K562 (cell line): ENCODE measurements at regions not wholly inside any gene's neighbourhood (a gene's known extent, or its start where the extent isn't known, plus 50 kb on each side); places are given as distances from the start of the nearest gene placed in this dataset.
A peak's percentile ranks its signal among the peaks of the same experiment; 100 is the strongest.

Source experiments
- ATAC-seq: fragments of 200-7000 bp; cut with Tn5 transposase; 3 replicates; pipeline ENCODE4 v1.9.1; 2020; ENCODE audit warnings: moderate library complexity
- BruUV-seq: library from RNA; stranded (reverse); fragments of 400-500 nt; replicated peaks from 2 replicates; lab custom pipeline; 2021; lab: Mats Ljungman, UMichigan
- CTCF ChIA-PET: fragments of 300-600 bp; formaldehyde crosslinking; extraction: SDS; loops from one replicate; lab custom pipeline; 2021; ENCODE audit warnings: low intra/inter-chr PET ratio; lab: Yijun Ruan, JAX
- POLR2A ChIA-PET: fragments of 300-600, 350-650 bp; sonication (Branson Sonifier 250); formaldehyde crosslinking; extraction: SDS; loops from one replicate; lab custom pipeline; 2021; ENCODE audit warnings: antibody characterized with exemption, inconsistent platforms; lab: Yijun Ruan, JAX
- DNase-seq, 4 experiments: peaks; one replicate each; pipeline versions ENCODE4 v3.0.0 to v3.0.0-alpha.2; 2011 to 2018; ENCODE audit warnings: low spot score in 3 of 4, mixed read lengths in 3 of 4; ENCODE audit errors: extremely low read depth in 1 of 4
- FAIRE-seq: peaks from 2 replicates; lab custom pipeline; 2011; peaks lifted over from hg19 to GRCh38; lab: Jason Lieb, UNC
- H2AFZ ChIP-seq: 2 replicates; pipeline ENCODE4 v1.6.0; 2011; ENCODE audit warnings: low read depth, low read length, control low read depth, inconsistent platforms
- H3K27ac ChIP-seq: fragments of 200-600 bp; 3 replicates; pipeline ENCODE4 v1.8.0; 2011; ENCODE audit warnings: low read depth, mild to moderate bottlenecking, control low read depth, inconsistent platforms, low read length, moderate library complexity, mixed read lengths; ENCODE audit errors: extremely low read depth
- H3K27me3 ChIP-seq, 2 experiments: fragments of 300-600 bp in 1 of 2; 2 replicates in 1 of 2; 3 replicates in 1 of 2; pipeline versions ENCODE4 v1.6.0 to v1.8.0; 2011; ENCODE audit warnings: inconsistent platforms in 2 of 2, low read length in 2 of 2, mild to moderate bottlenecking in 1 of 2, mixed read lengths in 1 of 2, moderate library complexity in 1 of 2; ENCODE audit not compliant: control insufficient read depth in 2 of 2, insufficient read depth in 2 of 2
- H3K36me3 ChIP-seq: fragments of 300-600 bp; 3 replicates; pipeline ENCODE4 v1.8.0; 2011; ENCODE audit warnings: mild to moderate bottlenecking, low read length, inconsistent platforms; ENCODE audit not compliant: control insufficient read depth, insufficient read depth
- H3K4me1 ChIP-seq, 2 experiments: fragments of 200-600 bp in 1 of 2; replicated peaks in 1 of 2; 2 replicates in 1 of 2; 3 replicates in 1 of 2; pipeline versions ENCODE4 v1.5.1 to v1.8.0; 2011; ENCODE audit warnings: inconsistent platforms in 2 of 2, low read length in 2 of 2, mild to moderate bottlenecking in 1 of 2, mixed read lengths in 1 of 2, moderate library complexity in 1 of 2; ENCODE audit not compliant: control insufficient read depth in 2 of 2, insufficient read depth in 2 of 2
- H3K4me2 ChIP-seq: 2 replicates; pipeline ENCODE4 v1.6.1; 2011; ENCODE audit warnings: low read length, control low read depth, inconsistent platforms, mixed read lengths; ENCODE audit not compliant: insufficient read depth
- H3K4me3 ChIP-seq: fragments of 200-600 bp; sonication (generic), shearing (Covaris generic); 2 replicates; pipeline ENCODE4 v1.5.1; 2016; ENCODE audit warnings: control low read depth, inconsistent platforms
- H3K79me2 ChIP-seq: fragments of 200-600 bp; 3 replicates; pipeline ENCODE4 v1.8.0; 2011; ENCODE audit warnings: low read length, inconsistent platforms; ENCODE audit not compliant: control insufficient read depth, insufficient read depth
- H3K9ac ChIP-seq, 2 experiments: 2 replicates each; pipeline versions ENCODE4 v1.6.0 to v1.6.1; 2011; ENCODE audit warnings: low read depth in 2 of 2, low read length in 2 of 2, control low read depth in 1 of 2, inconsistent platforms in 1 of 2, mild to moderate bottlenecking in 1 of 2, mixed read lengths in 1 of 2; ENCODE audit not compliant: insufficient read depth in 1 of 2
- H3K9me1 ChIP-seq: one replicate; pipeline ENCODE4 v1.6.0; 2011; ENCODE audit warnings: inconsistent platforms, mild to moderate bottlenecking, low read length, moderate library complexity; ENCODE audit not compliant: control insufficient read depth, insufficient read depth
- H3K9me3 ChIP-seq: replicated peaks from 2 replicates; pipeline ENCODE4 v1.5.1; 2011; ENCODE audit warnings: low read depth, low read length, inconsistent platforms; ENCODE audit not compliant: control insufficient read depth, insufficient read depth
- H4K20me1 ChIP-seq: replicated peaks from 2 replicates; pipeline ENCODE4 v1.6.1; 2011; ENCODE audit warnings: low read length, inconsistent platforms, mixed read lengths; ENCODE audit not compliant: control insufficient read depth, insufficient read depth
- C11orf30 ChIP-seq: fragments of 450-650 bp; IDR thresholded peaks from 2 replicates; pipeline ENCODE4 v1.6.1; 2016; ENCODE audit warnings: low read depth, mild to moderate bottlenecking
- CHD4 ChIP-seq: fragments of 200-600 bp; sonication (generic); IDR thresholded peaks from 3 replicates; pipeline ENCODE4 v1.6.1; 2012; ENCODE audit warnings: low read depth, mild to moderate bottlenecking, mixed read lengths, low read length, inconsistent platforms; ENCODE audit not compliant: insufficient read depth, insufficient replicate concordance, poor library complexity, severe bottlenecking
- ELK3 ChIP-seq: fragments of 450-650 bp; formaldehyde crosslinking; IDR thresholded peaks from 2 replicates; pipeline ENCODE4 v1.4.0; 2020; ENCODE audit warnings: mild to moderate bottlenecking
- HDGF ChIP-seq: fragments of 450-650 bp; IDR thresholded peaks from 2 replicates; pipeline ENCODE4 v1.6.1; 2016
- HMBOX1 ChIP-seq: sonication (generic); IDR thresholded peaks from 2 replicates; pipeline ENCODE4 v1.6.1; 2016
- MAFF ChIP-seq: IDR thresholded peaks from 2 replicates; pipeline ENCODE4 v1.6.1; 2012; ENCODE audit warnings: low read length, improper control_type of control experiment
- MAFG ChIP-seq: fragments of 450-650 bp; conservative IDR thresholded peaks from 2 replicates; pipeline ENCODE4 v1.6.1; 2016; ENCODE audit warnings: missing genetic modification characterization, missing compliant biosample characterization
- NCOA2 ChIP-seq, 2 experiments: fragments of 450-650 bp; IDR thresholded peaks; 2 replicates each; pipeline ENCODE4 v1.6.1; 2018; ENCODE audit warnings: mild to moderate bottlenecking in 2 of 2, moderate library complexity in 1 of 2; ENCODE audit not compliant: partially characterized antibody in 2 of 2
- NELFE ChIP-seq: IDR thresholded peaks from 2 replicates; pipeline ENCODE4 v1.6.1; 2011; ENCODE audit warnings: mild to moderate bottlenecking; ENCODE audit not compliant: insufficient read depth, insufficient read length
- PPARD ChIP-seq: fragments of 250-450 bp; sonication (Bioruptor Pico); IDR thresholded peaks from 2 replicates; pipeline ENCODE4 v1.8.0; 2022; ENCODE audit warnings: inconsistent platforms, mild to moderate bottlenecking, moderate library complexity
- SMAD1 ChIP-seq: fragments of 150-350 bp; IDR thresholded peaks from 2 replicates; pipeline ENCODE4 v1.6.1; 2014; ENCODE audit warnings: low read length, low read depth; ENCODE audit not compliant: partially characterized antibody
- ZBTB17 ChIP-seq: fragments of 450-650 bp; formaldehyde crosslinking; IDR thresholded peaks from 2 replicates; pipeline ENCODE4 v1.4.0; 2020; ENCODE audit warnings: mild to moderate bottlenecking
- ZNF23 ChIP-seq: fragments of 250-450 bp; sonication (Bioruptor Pico); IDR thresholded peaks from 2 replicates; pipeline ENCODE4 v1.4.0; 2020; ENCODE audit warnings: mild to moderate bottlenecking
- ZNF316 ChIP-seq: fragments of 450-650 bp; IDR thresholded peaks from 2 replicates; pipeline ENCODE4 v1.6.1; 2016
- ZNF785 ChIP-seq: fragments of 250-450 bp; sonication (Bioruptor Pico); IDR thresholded peaks from 2 replicates; pipeline ENCODE4 v1.4.0; 2020; ENCODE audit warnings: mild to moderate bottlenecking
- WGBS: fragments of 100-300 bp; shearing (Covaris generic); methylation state at CpG from one replicate; pipeline ENCODE4 v1.1.6; 2016; ENCODE audit warnings: low coverage, mixed read lengths; ENCODE audit not compliant: insufficient coverage; ENCODE audit errors: missing lambda C conversion rate; 5-methylcytosine and 5-hydroxymethylcytosine counted together
- in situ Hi-C: fragments of 300-500 bp; cut with MboI; formaldehyde crosslinking; loops from 4 replicates; pipeline ENCODE4 v1.15.0; 2018; ENCODE audit warnings: inconsistent platforms, mixed read lengths
- intact Hi-C: fragments of 100-400 bp; cut with micrococcal nuclease; formaldehyde crosslinking; loops from 2 replicates; pipeline ENCODE4 v1.14.2; 2022
- TF ChIP-seq, protein P1 (sequence below): fragments of 250-450 bp; sonication (Bioruptor Pico); IDR thresholded peaks from 2 replicates; pipeline ENCODE4 v1.9.0; 2021; ENCODE audit warnings: mild to moderate bottlenecking
- TF ChIP-seq, protein P2 (sequence below), 3 experiments: fragments of 200-800 bp in 1 of 3; sonication (Bioruptor generic) in 1 of 3; sonication (generic) in 1 of 3; formaldehyde crosslinking in 1 of 3; IDR thresholded peaks; 2 replicates each; pipeline versions ENCODE4 v1.6.1 to v1.8.0; 2016 to 2022; ENCODE audit warnings: mild to moderate bottlenecking in 2 of 3, missing compliant biosample characterization in 2 of 3, missing genetic modification characterization in 2 of 3, missing genetic modification reagents in 1 of 3
- TF ChIP-seq, protein P3 (sequence below): sonication (generic); formaldehyde crosslinking; IDR thresholded peaks from 2 replicates; pipeline ENCODE4 v1.8.0; 2022; ENCODE audit warnings: mild to moderate bottlenecking, missing genetic modification reagents

DNA sequence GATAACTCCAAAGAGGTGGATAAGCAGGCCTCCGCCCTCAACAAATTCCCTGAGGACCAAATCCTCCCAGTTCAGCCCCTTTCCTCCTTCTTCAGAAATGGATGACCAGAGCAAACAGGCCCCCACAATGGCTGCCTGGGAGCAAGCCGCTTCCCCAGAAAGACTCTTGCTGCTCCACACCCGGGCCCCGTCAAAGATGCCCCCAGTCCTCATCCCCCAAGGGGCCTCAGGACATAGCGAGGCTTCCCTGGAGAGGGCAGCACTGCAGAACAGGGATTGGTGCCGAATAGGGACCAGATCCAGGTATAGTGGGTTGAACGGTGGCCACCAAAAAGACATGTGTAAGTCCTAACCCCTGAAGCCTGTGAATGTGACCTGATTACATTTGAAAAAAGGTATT, 502.3 kb downstream of the SHQ1 start (continued):
- no peak for TF ChIP-seq ZNF785

DNA sequence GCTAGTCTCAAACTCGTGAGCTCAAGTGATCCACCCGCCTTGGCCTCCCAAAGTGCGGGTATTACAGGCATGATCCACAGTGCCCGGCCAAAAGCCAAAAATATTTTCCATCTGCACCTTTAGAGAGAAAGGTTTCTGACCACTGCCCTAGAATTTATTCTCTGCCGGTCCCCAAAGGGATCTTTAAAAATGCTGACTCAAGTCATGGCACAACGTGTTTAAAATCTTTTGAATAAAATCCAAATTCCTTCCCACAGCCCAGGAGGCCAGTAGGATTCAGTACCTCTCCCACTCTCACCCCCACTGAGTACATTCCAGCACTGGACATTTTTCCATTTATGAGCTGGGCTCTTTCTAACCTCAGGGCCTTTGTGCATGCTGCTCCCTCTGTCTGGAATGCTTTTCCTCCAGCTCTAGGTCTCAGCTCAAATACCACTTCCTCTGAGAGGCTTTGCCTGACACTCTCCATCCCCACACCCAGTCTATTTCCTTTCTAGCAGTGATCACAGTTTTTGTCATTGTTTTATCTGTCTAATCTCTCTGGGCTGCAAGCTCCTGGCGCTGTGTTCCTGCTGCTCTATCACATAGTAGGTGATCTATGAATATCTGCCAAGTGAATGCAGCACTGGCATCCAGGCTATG, 502.9 kb downstream of the SHQ1 start:
- no peak for FAIRE-seq
- no peak for DNase-seq
- H2AFZ ChIP-seq: 0 out of 2 replicates have a peak overlapping the region, but pooled peaks have one; percentile 38
- no peaks in the 10 kb centered on the region for H3K9me1 ChIP-seq
- ChIA-PET CTCF (no interaction called here), POLR2A (interaction anchor here (0.6 kb wide), 1 partner anchor 383 kb away, joined by 3 read pairs; no protein-coding TSS in a partner anchor)
- no peaks in the 10 kb centered on the region for H3K9me3 ChIP-seq
- no peaks in the 10 kb centered on the region for H3K36me3 ChIP-seq
- no peaks in the 10 kb centered on the region for H3K27me3 ChIP-seq
- H3K79me2 ChIP-seq: no peaks in the 10 kb centered on the region
- H3K9ac ChIP-seq: no peak overlapping the region; a peak in 1 of 4 replicates
- H4K20me1 ChIP-seq: no peaks in the 10 kb centered on the region
- in situ Hi-C loops (no loop called here), intact Hi-C loops (no loop called here)
- H3K4me1 ChIP-seq: peaks cover 6 to 7% of the 10 kb centered on the region in 2 experiments; a peak in 4 of 5 replicates
- 49% methylated on average over 7 of the region's 7 CpGs for WGBS
- no peak overlapping the region for H3K27ac ChIP-seq
- H3K4me3 ChIP-seq: no peak overlapping the region
- BruUV-seq: no TSS peak
- ATAC-seq: peak; percentile 18; the same call in 2 of the 3 replicates
- H3K4me2 ChIP-seq: no peak overlapping the region
- TF ChIP-seq HDGF (no peak), MAFF (0 out of 2 replicates have a peak, but pooled peaks have one; percentile 12), ZNF316 (peak; percentile 86), PPARD (CRISPR knock-in tag) (no peak), NELFE (no peak), NCOA2 (IDR thresholded peaks at IDR 0.05; ENCODE audit: partially characterized antibody in 2 of 2) (no peak), ZBTB17 (no peak), ZNF23 (CRISPR knock-in tag) (no peak), HMBOX1 (no peak), C11orf30 (peak; percentile 78), SMAD1 (no peak), MAFG (tag) (peak; percentile 29; the same call in 1 of the 2 replicates), CHD4 (no peak), ELK3 (CRISPR knock-in tag) (no peak)
- TF ChIP-seq, protein P1, sequence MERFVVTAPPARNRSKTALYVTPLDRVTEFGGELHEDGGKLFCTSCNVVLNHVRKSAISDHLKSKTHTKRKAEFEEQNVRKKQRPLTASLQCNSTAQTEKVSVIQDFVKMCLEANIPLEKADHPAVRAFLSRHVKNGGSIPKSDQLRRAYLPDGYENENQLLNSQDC (CRISPR knock-in tag): no peak
- TF ChIP-seq, protein P2, sequence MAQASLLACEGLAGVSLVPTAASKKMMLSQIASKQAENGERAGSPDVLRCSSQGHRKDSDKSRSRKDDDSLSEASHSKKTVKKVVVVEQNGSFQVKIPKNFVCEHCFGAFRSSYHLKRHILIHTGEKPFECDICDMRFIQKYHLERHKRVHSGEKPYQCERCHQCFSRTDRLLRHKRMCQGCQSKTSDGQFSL (CRISPR knock-in tag; IDR thresholded peaks at IDR 0.05): no peak
- TF ChIP-seq, protein P2 (tag; IDR thresholded peaks at IDR 0.05): no peak
- TF ChIP-seq, protein P3, sequence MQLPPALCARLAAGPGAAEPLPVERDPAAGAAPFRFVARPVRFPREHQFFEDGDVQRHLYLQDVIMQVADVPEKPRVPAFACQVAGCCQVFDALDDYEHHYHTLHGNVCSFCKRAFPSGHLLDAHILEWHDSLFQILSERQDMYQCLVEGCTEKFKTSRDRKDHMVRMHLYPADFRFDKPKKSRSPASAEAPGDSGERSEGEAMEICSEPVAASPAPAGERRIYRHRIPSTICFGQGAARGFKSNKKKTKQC: no peak
